RWPE1 (cell line): ENCODE measurements at regions not wholly inside any gene's neighbourhood (a gene's known extent, or its start where the extent isn't known, plus 50 kb on each side); places are given as distances from the start of the nearest gene placed in this dataset.

ENCODE experiments used
- CTCF ChIA-PET: fragments of 350-600 bp; sonication (Branson Sonifier 250); formaldehyde crosslinking; extraction: SDS; loops from one replicate; lab custom pipeline; 2021; lab: Yijun Ruan, JAX
- POLR2A ChIA-PET: fragments of 400-600 bp; formaldehyde crosslinking; extraction: SDS; loops from one replicate; lab custom pipeline; 2020; ENCODE audit warnings: antibody characterized with exemption; ENCODE audit not compliant: low non-redundant PET; lab: Yijun Ruan, JAX
- DNase-seq: peaks from one replicate; pipeline ENCODE4 v3.0.0; 2012; ENCODE audit warnings: low spot score
- H3K27ac ChIP-seq: fragments of 450-650 bp; 2 replicates; pipeline ENCODE4 v1.5.1; 2017
- CTCF ChIP-seq: fragments of 450-650 bp; conservative IDR thresholded peaks from 2 replicates; pipeline ENCODE4 v1.5.1; 2017; ENCODE audit warnings: low read depth, mild to moderate bottlenecking

- POLR2A ChIA-PET: no interaction called here
- no peak for DNase-seq
- no peak for TF ChIP-seq CTCF
- CTCF ChIA-PET: interaction anchor here (0.6 kb wide), 1 partner anchor 140 kb away, joined by 3 read pairs; no protein-coding TSS in a partner anchor
- H3K27ac ChIP-seq: no peak overlapping the region
Observed at GRCh38 chr3:117809186-117810081, 1099.9 kb downstream of the TUSC7 start.

GRCh38 chr3:117811786-117812185 is 1102.2 kb downstream of the TUSC7 start:
- no peak for DNase-seq
- TF ChIP-seq CTCF: no peak
- no peak overlapping the region for H3K27ac ChIP-seq
- CTCF ChIA-PET: no interaction called here
- POLR2A ChIA-PET: no interaction called here

- DNase-seq: no peak
- no peak overlapping the region for H3K27ac ChIP-seq
- ChIA-PET CTCF (interaction anchor here (0.7 kb wide), 1 partner anchor 1065 kb away, joined by 3 read pairs; no protein-coding TSS in a partner anchor), POLR2A (no interaction called here)
- TF ChIP-seq CTCF: no peak
Observed at GRCh38 chr3:117814975-117815374, 1105.4 kb downstream of the TUSC7 start.

- CTCF ChIA-PET: interaction anchor here (0.6 kb wide), 1 partner anchor 1768 kb away, joined by 3 read pairs; no protein-coding TSS in a partner anchor
- POLR2A ChIA-PET: no interaction called here
- TF ChIP-seq CTCF: no peak
Observed at GRCh38 chr3:117817103-117817502, 1107.5 kb downstream of the TUSC7 start.

GRCh38 chr3:117818592-117818991 is 1109.0 kb downstream of the TUSC7 start:
- DNase-seq: no peak
- no peak overlapping the region for H3K27ac ChIP-seq
- ChIA-PET CTCF (no interaction called here), POLR2A (no interaction called here)
- no peak for TF ChIP-seq CTCF

More at GRCh38 chr3:117817103-117817502, 1107.5 kb downstream of the TUSC7 start:
- DNase-seq: no peak
- no peak overlapping the region for H3K27ac ChIP-seq

- H3K27ac ChIP-seq: no peak overlapping the region
- TF ChIP-seq CTCF: no peak
- ChIA-PET CTCF (interaction anchor here (0.6 kb wide), 1 partner anchor 333 kb away, joined by 4 read pairs; no protein-coding TSS in a partner anchor), POLR2A (no interaction called here)
- DNase-seq: peak; percentile 8
Observed at GRCh38 chr3:117820658-117821299, 1111.2 kb downstream of the TUSC7 start.
